Stomach smooth muscle (tissue), 2 donors: ENCODE measurements at regions not wholly inside any gene's neighbourhood (a gene's known extent, or its start where the extent isn't known, plus 50 kb on each side); places are given as distances from the start of the nearest gene placed in this dataset.

Experiments used
- H3K27ac ChIP-seq: one replicate; pipeline ENCODE4 v1.7.0; 2013; ENCODE audit warnings: mild to moderate bottlenecking, low read length, inconsistent platforms
- H3K27me3 ChIP-seq, 2 donors: one replicate each; pipeline ENCODE4 v1.7.0; 2013; ENCODE audit warnings: low read length in 2 of 2; ENCODE audit not compliant: insufficient read depth in 2 of 2, control insufficient read depth in 1 of 2
- H3K36me3 ChIP-seq, 2 donors: one replicate each; pipeline ENCODE4 v1.7.0; 2013; ENCODE audit warnings: low read length in 2 of 2; ENCODE audit not compliant: control insufficient read depth in 2 of 2, insufficient read depth in 2 of 2
- H3K4me1 ChIP-seq: one replicate; pipeline ENCODE4 v1.7.0; 2013; ENCODE audit warnings: low read length; ENCODE audit not compliant: control insufficient read depth, insufficient read depth
- H3K4me3 ChIP-seq, 2 donors: one replicate each; pipeline ENCODE4 v1.7.0; 2013; ENCODE audit warnings: low read length in 2 of 2
- H3K9ac ChIP-seq, 2 donors: one replicate each; pipeline ENCODE4 v1.7.0; 2013; ENCODE audit warnings: low read length in 2 of 2, mild to moderate bottlenecking in 1 of 2
- H3K9me3 ChIP-seq, 2 donors: one replicate each; pipeline ENCODE4 v1.7.0; 2013; ENCODE audit warnings: low read length in 2 of 2; ENCODE audit not compliant: control insufficient read depth in 2 of 2
- donor health status: healthy.
- donor health status: Pancreatic carcinoma.

DNA sequence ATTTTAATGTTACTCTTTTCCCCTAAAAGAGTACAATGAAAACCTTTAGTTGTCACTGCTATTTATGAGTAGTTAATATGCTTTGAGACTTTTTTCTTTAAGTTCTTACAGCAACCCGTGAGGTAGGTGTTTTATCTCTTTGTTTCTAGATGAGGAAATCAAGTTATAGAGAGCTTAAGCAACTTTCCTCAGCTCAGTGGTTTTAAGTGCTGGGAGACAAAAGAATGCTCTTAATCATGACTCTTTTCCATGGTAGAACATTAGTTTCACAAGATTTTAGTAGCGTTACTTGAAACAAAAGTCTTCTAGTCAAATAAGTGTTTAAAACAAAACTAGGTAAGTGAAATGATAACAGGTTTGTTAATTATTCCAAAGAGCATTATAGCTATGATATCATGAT, 354.7 kb upstream of the PITX2 start:
- Histone ChIP-seq H3K9ac (no peak overlapping the region), H3K4me3 (no peak overlapping the region), H3K36me3 (no peaks in the 10 kb centered on the region), H3K27me3 (no peaks in the 10 kb centered on the region), H3K27ac (no peak overlapping the region), H3K9me3 (no peaks in the 10 kb centered on the region), H3K4me1 (no peaks in the 10 kb centered on the region)

DNA sequence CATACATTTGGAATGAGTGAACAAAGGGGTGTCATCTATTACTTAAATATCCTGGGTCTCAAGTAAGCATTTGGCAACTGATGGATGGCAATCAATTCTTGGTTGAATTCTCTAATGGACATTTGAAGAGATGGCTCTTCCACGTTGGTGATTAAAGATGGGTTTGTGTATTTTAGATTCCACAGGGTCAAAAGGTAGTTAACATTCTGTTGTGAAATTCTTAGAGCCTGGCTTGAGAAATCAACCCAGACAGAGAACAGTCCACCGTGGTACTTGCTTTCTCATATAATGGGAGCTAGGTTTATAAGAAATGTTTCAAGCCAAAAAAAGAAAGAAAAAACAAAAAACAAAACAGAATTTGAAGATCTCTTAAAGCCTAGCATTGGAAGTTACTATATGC, 355.9 kb upstream of the PITX2 start:
- no peak overlapping the region for H3K27ac ChIP-seq
- H3K9me3 ChIP-seq = no peaks in the 10 kb centered on the region
- no peaks in the 10 kb centered on the region for H3K36me3 ChIP-seq
- H3K4me1 ChIP-seq = no peaks in the 10 kb centered on the region
- no peaks in the 10 kb centered on the region for H3K27me3 ChIP-seq
- H3K9ac ChIP-seq = no peak overlapping the region
- no peak overlapping the region for H3K4me3 ChIP-seq

DNA sequence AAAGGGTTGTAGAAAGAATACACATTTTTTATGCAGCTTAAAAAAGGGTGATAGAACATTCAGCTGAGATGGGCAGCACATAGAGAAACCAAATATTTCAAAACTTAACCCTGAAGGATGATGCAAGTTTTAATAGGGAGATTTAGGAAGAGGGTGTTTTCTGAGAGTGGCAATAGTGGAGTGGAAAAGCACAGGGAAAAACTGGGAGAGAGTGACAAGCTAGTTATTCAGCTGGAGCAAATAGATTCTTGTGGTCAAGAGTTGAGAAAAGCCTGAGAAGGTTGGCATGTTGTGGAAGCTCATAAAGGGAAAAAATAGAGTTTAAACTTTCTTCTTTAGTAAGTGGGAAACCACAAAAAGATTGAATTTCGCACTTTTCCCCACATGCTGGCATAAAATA, 359.6 kb upstream of the PITX2 start:
- no peak overlapping the region for H3K9ac ChIP-seq
- H3K4me3 ChIP-seq = no peak overlapping the region
- no peaks in the 10 kb centered on the region for H3K4me1 ChIP-seq
- no peaks in the 10 kb centered on the region for H3K27me3 ChIP-seq
- H3K36me3 ChIP-seq = no peaks in the 10 kb centered on the region
- H3K9me3 ChIP-seq = no peaks in the 10 kb centered on the region
- no peak overlapping the region for H3K27ac ChIP-seq

DNA sequence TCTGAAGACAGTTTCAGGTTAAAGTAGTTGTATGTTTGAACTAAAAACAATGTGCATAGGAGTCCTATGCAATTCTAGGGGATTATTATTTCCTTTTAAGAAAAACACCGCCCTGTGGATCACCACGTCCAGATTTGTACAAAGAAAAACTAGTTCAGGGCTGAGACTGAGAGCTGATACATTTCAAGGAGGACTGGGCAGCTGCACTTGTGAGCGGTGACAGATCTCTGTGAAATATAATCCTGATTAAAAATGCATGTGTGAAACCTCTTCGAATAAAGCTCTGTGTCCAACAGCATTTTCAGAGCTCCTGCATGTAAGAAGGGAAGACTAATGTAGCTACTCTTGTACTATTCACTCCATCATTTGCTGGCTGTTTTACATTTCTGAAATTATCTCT, 365.8 kb upstream of the PITX2 start:
- Histone ChIP-seq H3K4me3 (no peak overlapping the region), H3K9ac (no peak overlapping the region), H3K27me3 (no peaks in the 10 kb centered on the region)

DNA sequence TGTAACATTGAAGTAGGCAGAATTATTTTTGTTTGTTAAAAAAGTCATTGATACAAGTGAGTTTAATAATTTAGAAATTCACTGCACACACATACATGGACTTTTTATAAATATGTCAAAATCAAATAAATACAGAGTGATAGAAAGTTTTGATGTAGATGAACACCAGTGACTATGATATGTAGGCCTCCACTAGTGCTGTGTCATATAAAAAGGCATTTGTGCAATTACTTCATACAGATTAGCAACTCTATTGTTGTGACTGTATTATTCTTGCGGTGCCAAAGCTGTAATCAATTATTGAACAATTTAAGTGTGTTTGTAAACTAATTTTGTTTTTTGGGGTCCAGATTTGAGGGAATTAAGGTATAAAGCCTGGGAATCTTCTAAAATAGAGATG, 366.2 kb upstream of the PITX2 start:
- no peak overlapping the region for H3K27ac ChIP-seq
- H3K9me3 ChIP-seq = no peaks in the 10 kb centered on the region
- H3K4me3 ChIP-seq = no peak overlapping the region
- H3K4me1 ChIP-seq = no peaks in the 10 kb centered on the region
- H3K9ac ChIP-seq = no peak overlapping the region
- H3K36me3 ChIP-seq = no peaks in the 10 kb centered on the region
- no peaks in the 10 kb centered on the region for H3K27me3 ChIP-seq

More for the DNA sequence above, 365.8 kb upstream of the PITX2 start:
- Histone ChIP-seq H3K36me3 (no peaks in the 10 kb centered on the region), H3K27ac (no peak overlapping the region), H3K9me3 (no peaks in the 10 kb centered on the region), H3K4me1 (no peaks in the 10 kb centered on the region)

DNA sequence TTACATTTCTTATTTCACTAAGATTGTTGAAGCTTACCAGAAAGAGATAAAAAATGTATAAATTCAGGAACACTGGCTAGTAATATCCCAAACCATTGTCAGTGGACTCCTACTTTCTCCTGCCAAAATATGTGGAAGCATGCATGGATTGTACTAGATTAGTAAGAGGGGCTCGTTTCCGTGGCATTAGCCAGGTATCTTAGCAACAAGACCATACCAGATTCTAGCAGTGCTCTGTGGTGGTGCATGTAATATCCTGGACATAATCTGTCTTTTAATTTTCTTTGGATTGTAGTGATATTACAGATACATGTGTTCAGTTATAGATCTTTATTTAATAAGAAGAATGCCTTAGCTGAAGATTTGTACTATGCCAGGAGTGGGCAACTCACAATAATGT, 371.9 kb upstream of the PITX2 start:
- Histone ChIP-seq H3K9ac (no peak overlapping the region), H3K9me3 (no peaks in the 10 kb centered on the region), H3K4me1 (no peaks in the 10 kb centered on the region), H3K27me3 (no peaks in the 10 kb centered on the region), H3K36me3 (no peaks in the 10 kb centered on the region), H3K27ac (no peak overlapping the region), H3K4me3 (no peak overlapping the region)

DNA sequence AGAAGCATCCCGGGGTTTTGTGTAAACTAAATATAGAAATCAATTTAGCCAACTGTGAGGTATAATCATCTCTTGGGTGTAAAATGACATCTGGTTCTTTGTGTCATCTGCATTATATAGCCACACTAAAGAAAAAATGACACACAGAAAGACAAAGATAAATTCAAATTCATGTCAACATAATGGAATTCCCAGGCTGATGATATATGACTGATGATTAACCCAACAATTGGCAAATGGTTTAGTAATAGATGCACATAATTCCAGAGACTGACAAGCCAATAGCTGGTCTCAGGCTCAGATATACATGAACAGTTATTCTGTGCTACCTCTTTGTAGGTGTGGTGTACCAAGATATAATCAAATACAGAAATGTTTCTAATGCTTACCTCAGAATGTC, 375.4 kb upstream of the PITX2 start:
- Histone ChIP-seq H3K9me3 (no peaks in the 10 kb centered on the region), H3K9ac (no peak overlapping the region), H3K4me3 (no peak overlapping the region), H3K27ac (no peak overlapping the region), H3K4me1 (no peaks in the 10 kb centered on the region), H3K27me3 (no peaks in the 10 kb centered on the region), H3K36me3 (no peaks in the 10 kb centered on the region)

DNA sequence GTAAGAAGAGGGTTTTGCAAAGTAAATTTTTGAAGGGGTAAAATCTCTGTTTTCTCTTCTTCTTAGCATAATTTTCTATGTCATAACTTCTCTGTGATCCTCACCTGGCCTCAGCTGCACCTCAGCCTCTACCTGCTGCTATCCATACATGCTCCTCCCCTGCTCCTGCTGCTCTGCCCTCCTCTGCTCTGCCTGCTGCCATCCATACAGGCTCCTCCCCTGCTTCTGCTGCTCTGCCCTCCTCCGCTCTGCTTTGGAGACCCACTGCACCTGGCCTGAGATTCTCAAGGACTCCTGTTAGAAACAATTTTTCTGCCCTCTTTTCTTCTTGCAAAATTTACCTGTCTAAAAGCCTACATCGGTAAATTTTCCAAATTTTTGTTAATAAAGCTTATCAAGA, 388.6 kb upstream of the PITX2 start:
- Histone ChIP-seq H3K4me1 (no peaks in the 10 kb centered on the region), H3K27me3 (no peaks in the 10 kb centered on the region), H3K27ac (no peak overlapping the region), H3K9me3 (no peaks in the 10 kb centered on the region), H3K9ac (no peak overlapping the region), H3K36me3 (no peaks in the 10 kb centered on the region), H3K4me3 (no peak overlapping the region)

DNA sequence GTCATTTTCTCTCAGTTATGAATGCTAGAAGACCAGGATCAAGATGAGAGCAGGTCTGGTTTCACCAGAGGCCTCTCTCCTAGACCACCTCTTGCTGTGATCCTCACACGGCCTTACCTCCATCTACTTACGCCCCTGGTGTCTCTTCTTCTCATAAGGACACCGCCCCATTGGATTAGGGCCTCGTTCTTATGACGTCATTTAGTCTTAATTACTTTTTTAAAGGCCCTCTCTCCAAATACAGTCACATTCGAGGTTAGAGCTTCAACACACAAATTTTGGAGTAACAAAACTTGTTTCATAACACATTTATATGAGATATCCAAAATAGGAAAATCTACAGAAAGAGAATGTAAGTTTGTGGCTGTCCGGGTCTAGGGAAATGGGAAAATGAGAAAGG, 391.0 kb upstream of the PITX2 start:
- Histone ChIP-seq H3K27ac (no peak overlapping the region), H3K4me1 (no peaks in the 10 kb centered on the region), H3K9ac (no peak overlapping the region), H3K36me3 (no peaks in the 10 kb centered on the region), H3K27me3 (no peaks in the 10 kb centered on the region), H3K4me3 (no peak overlapping the region), H3K9me3 (no peaks in the 10 kb centered on the region)

DNA sequence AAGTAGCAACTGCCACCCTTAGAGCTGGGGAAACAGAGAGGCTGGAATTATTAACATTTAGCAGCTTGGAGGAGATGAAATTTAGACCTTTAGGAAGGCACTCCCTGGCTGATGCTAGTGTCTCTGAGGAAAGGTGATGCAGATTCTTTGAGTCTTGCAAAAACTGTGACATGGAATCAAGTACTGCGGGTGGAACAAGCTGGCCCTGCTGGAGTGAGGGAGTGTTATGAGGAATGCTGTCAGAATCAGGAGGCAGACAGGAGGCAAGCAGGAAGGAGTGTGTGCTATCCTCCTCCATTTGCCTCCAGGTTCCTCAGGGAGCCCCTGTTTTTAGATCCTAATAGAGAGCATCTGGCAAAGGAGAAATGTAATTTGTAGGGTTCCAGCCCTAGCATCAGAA, 391.7 kb upstream of the PITX2 start:
- Histone ChIP-seq H3K4me1 (no peaks in the 10 kb centered on the region), H3K36me3 (no peaks in the 10 kb centered on the region), H3K27ac (no peak overlapping the region), H3K4me3 (no peak overlapping the region), H3K27me3 (no peaks in the 10 kb centered on the region), H3K9me3 (no peaks in the 10 kb centered on the region), H3K9ac (no peak overlapping the region)

DNA sequence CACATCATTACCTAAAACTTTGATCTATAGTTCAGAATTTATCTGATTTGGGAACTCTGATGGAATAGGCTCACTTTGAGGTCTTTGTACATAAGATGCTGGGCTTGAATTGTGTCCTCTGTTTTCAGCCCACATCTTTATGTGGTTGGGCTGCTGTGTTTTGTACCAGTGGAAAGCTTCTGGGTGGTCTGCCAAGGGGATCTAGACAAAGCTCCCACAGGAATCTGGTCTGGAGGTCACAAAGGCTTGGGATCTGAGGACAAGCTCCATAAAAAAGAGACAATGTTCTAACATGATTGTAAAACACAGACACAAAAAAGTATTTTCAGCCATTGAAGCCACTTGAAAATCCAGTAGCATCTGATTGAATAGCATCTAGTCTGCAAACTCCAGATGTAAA, 393.5 kb upstream of the PITX2 start:
- Histone ChIP-seq H3K9me3 (no peaks in the 10 kb centered on the region), H3K4me3 (no peak overlapping the region), H3K4me1 (no peaks in the 10 kb centered on the region), H3K9ac (no peak overlapping the region), H3K27me3 (no peaks in the 10 kb centered on the region), H3K36me3 (no peaks in the 10 kb centered on the region), H3K27ac (no peak overlapping the region)

DNA sequence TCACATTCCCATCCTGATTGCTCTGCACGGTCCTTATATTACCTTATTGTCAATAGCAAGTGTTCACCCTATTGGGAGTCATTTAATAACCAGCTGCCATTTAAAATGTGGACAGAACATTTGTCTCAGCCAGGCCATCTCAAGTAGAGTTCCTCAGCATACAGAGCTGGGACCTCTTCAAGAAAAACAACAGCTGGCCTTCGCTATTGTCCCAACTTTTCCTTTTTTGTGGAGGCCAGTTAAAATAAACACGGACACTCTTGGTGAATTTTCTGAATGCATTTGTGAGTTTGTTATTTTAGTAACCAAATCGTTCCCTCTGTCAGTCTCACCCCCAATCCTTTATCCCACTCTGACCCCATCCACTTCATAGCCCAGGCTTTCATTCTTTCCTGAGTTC, 395.3 kb upstream of the PITX2 start:
- Histone ChIP-seq H3K9me3 (no peaks in the 10 kb centered on the region), H3K36me3 (no peaks in the 10 kb centered on the region), H3K9ac (no peak overlapping the region), H3K27me3 (no peaks in the 10 kb centered on the region), H3K27ac (no peak overlapping the region), H3K4me1 (no peaks in the 10 kb centered on the region), H3K4me3 (no peak overlapping the region)
